DMS153 treated with DMSO at 0.1 percent for 48 hours (cell line): ENCODE measurements at regions not wholly inside any gene's neighbourhood (a gene's known extent, or its start where the extent isn't known, plus 50 kb on each side); places are given as distances from the start of the nearest gene placed in this dataset.

Source experiments
- DNase-seq: peaks from one replicate; lab custom pipeline; 2025; ENCODE audit not compliant: unreplicated experiment; lab: John Stamatoyannopoulos, UW

DNA sequence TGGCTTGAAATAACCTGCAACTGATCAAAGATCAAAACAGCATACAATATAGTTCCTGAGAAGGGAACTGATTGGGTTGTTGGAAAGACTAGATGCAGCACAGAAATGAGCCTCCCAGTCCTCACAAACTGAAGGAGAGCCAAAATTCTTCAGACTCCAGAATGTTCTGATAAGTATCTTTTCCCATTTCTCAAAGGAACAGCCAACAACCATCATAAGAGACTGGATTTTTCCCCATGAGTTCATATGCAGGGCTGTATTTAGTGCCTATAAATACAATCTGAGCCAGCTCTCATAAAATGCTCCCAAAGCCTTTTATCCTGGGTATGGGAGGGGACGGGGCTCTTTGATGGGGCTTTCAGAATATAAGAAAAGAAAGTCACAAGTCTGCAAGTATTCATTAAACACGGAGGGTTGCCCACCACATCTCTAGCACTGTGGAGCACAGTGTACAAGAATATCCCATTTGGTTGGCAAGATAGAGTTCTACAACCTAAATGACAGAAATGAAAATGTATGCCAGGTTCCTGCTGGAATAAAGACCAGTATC, 50.7 kb upstream of the LYVE1 start:
- DNase-seq = no peak

DNA sequence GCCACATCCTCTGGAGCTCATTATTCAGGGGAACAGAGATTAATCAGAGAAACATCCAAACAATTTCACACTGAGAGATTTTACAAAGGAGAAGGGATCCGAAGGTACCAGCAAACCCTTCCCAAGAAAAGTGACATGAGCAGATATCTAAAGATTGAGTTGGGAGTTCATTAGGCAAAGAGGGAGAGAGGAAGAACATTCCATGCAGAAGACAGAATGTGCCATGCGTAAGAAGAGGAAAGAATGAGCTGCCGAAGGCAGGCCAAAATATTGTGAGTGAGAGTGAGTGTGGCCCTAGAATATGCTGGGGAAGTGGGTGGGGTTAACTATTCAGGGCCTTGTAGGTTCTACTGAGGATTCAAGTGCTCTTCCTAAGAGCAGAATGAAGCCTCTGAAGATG, 50.0 kb upstream of the LYVE1 start:
- no peak for DNase-seq
